ENCODE measurements at regions not wholly inside any gene's neighbourhood (a gene's known extent, or its start where the extent isn't known, plus 50 kb on each side); places are given as distances from the start of the nearest gene placed in this dataset.

DNA sequence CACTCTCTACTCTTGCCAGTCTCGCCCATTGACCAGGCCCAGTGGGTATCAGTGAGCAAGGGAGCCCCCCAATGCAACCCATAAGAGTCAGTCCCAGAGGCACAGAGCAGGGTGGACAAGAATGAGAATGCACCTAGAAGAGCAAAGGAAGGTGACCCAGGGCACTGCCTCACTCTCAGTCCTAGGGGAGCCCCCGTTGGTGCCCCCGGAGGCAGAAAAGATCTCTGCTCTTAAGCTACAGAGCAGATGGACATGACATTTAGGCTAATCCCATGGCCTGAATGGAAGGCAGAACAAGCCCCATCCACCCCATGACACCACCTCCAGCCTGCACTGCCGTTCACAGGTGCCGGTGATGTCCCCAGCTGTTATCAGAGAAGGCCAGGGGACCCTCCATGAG is 50.7 kb upstream of the PLEKHG1 start:
- intact Hi-C loops (cut with micrococcal nuclease; ENCODE audit: unreplicated experiment): no loop called here
- no peaks in the 10 kb centered on the region for H4K20me1 ChIP-seq (ENCODE audit: insufficient read depth, low read length)
- POLR2A ChIA-PET: no interaction called here
- no peak for DNase-seq (ENCODE audit: low spot score)
- H3K9me3 ChIP-seq (ENCODE audit: low read length): no peaks in the 10 kb centered on the region
- ATAC-seq: peak; percentile 49
- H3K4me1 ChIP-seq (ENCODE audit: insufficient read depth, low read length): peaks cover 30% of the 10 kb centered on the region
- in situ Hi-C loops (cut with HindIII; ENCODE audit: extremely low pct_ligation_motif_present, low pct_unique_long_range_greater_than_20kb): no loop called here
- no peak overlapping the region for H3K27ac ChIP-seq (ENCODE audit: extremely low read length, insufficient read depth, low read length)
- no TSS peak for BruUV-seq (replicated peaks)
- WGBS (ENCODE audit: low lambda C conversion rate): 69% methylated on average over 4 of the region's 5 CpGs
- H3K4me2 ChIP-seq (ENCODE audit: low read depth, low read length): no peak overlapping the region
- TF ChIP-seq, protein P1, sequence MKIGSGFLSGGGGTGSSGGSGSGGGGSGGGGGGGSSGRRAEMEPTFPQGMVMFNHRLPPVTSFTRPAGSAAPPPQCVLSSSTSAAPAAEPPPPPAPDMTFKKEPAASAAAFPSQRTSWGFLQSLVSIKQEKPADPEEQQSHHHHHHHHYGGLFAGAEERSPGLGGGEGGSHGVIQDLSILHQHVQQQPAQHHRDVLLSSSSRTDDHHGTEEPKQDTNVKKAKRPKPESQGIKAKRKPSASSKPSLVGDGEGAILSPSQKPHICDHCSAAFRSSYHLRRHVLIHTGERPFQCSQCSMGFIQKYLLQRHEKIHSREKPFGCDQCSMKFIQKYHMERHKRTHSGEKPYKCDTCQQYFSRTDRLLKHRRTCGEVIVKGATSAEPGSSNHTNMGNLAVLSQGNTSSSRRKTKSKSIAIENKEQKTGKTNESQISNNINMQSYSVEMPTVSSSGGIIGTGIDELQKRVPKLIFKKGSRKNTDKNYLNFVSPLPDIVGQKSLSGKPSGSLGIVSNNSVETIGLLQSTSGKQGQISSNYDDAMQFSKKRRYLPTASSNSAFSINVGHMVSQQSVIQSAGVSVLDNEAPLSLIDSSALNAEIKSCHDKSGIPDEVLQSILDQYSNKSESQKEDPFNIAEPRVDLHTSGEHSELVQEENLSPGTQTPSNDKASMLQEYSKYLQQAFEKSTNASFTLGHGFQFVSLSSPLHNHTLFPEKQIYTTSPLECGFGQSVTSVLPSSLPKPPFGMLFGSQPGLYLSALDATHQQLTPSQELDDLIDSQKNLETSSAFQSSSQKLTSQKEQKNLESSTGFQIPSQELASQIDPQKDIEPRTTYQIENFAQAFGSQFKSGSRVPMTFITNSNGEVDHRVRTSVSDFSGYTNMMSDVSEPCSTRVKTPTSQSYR (CRISPR knock-in tag; IDR thresholded peaks at IDR 0.05; ENCODE audit: borderline replicate concordance): no peak
- TF ChIP-seq, protein P2, sequence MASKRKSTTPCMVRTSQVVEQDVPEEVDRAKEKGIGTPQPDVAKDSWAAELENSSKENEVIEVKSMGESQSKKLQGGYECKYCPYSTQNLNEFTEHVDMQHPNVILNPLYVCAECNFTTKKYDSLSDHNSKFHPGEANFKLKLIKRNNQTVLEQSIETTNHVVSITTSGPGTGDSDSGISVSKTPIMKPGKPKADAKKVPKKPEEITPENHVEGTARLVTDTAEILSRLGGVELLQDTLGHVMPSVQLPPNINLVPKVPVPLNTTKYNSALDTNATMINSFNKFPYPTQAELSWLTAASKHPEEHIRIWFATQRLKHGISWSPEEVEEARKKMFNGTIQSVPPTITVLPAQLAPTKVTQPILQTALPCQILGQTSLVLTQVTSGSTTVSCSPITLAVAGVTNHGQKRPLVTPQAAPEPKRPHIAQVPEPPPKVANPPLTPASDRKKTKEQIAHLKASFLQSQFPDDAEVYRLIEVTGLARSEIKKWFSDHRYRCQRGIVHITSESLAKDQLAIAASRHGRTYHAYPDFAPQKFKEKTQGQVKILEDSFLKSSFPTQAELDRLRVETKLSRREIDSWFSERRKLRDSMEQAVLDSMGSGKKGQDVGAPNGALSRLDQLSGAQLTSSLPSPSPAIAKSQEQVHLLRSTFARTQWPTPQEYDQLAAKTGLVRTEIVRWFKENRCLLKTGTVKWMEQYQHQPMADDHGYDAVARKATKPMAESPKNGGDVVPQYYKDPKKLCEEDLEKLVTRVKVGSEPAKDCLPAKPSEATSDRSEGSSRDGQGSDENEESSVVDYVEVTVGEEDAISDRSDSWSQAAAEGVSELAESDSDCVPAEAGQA (IDR thresholded peaks at IDR 0.05; ENCODE audit: low read depth): no peak
- TF ChIP-seq, protein P2 (CRISPR knock-in tag; IDR thresholded peaks at IDR 0.05; ENCODE audit: borderline replicate concordance): no peak
- TF ChIP-seq, protein P3, sequence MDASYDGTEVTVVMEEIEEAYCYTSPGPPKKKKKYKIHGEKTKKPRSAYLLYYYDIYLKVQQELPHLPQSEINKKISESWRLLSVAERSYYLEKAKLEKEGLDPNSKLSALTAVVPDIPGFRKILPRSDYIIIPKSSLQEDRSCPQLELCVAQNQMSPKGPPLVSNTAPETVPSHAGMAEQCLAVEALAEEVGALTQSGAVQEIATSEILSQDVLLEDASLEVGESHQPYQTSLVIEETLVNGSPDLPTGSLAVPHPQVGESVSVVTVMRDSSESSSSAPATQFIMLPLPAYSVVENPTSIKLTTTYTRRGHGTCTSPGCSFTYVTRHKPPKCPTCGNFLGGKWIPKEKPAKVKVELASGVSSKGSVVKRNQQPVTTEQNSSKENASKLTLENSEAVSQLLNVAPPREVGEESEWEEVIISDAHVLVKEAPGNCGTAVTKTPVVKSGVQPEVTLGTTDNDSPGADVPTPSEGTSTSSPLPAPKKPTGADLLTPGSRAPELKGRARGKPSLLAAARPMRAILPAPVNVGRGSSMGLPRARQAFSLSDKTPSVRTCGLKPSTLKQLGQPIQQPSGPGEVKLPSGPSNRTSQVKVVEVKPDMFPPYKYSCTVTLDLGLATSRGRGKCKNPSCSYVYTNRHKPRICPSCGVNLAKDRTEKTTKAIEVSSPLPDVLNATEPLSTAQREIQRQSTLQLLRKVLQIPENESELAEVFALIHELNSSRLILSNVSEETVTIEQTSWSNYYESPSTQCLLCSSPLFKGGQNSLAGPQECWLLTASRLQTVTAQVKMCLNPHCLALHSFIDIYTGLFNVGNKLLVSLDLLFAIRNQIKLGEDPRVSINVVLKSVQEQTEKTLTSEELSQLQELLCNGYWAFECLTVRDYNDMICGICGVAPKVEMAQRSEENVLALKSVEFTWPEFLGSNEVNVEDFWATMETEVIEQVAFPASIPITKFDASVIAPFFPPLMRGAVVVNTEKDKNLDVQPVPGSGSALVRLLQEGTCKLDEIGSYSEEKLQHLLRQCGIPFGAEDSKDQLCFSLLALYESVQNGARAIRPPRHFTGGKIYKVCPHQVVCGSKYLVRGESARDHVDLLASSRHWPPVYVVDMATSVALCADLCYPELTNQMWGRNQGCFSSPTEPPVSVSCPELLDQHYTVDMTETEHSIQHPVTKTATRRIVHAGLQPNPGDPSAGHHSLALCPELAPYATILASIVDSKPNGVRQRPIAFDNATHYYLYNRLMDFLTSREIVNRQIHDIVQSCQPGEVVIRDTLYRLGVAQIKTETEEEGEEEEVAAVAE (CRISPR knock-in tag; IDR thresholded peaks at IDR 0.05; ENCODE audit: borderline replicate concordance): no peak
- TF ChIP-seq ONECUT2 (CRISPR knock-in tag; IDR thresholded peaks at IDR 0.05) (no peak), ZNF207 (IDR thresholded peaks at IDR 0.05; ENCODE audit: borderline replicate concordance) (no peak), MIXL1 (CRISPR knock-in tag; IDR thresholded peaks at IDR 0.05) (no peak), ELF4 (CRISPR knock-in tag; IDR thresholded peaks at IDR 0.05; ENCODE audit: borderline replicate concordance) (no peak), SP5 (CRISPR knock-in tag; IDR thresholded peaks at IDR 0.05; ENCODE audit: borderline replicate concordance, low read depth) (no peak), MXD4 (CRISPR knock-in tag; IDR thresholded peaks at IDR 0.05) (no peak), CBFB (CRISPR knock-in tag; IDR thresholded peaks at IDR 0.05) (no peak), ZNF33A (CRISPR knock-in tag; IDR thresholded peaks at IDR 0.05; ENCODE audit: borderline replicate concordance) (no peak)
- no peak overlapping the region for H2AFZ ChIP-seq (ENCODE audit: low read length)
- no peaks in the 10 kb centered on the region for H3K36me3 ChIP-seq (replicated peaks in 1 of 2; ENCODE audit: control insufficient read depth in 1 of 2, insufficient read depth in 2 of 2, low read length in 2 of 2)
- no peak overlapping the region for H3K9ac ChIP-seq (ENCODE audit: insufficient read depth, low read depth, low read length)
- H3K27me3 ChIP-seq (ENCODE audit: control insufficient read depth in 1 of 2, insufficient read depth in 2 of 2, low read length in 2 of 2): no peaks in the 10 kb centered on the region; a peak in 2 of 5 replicates
- CTCF ChIA-PET (ENCODE audit: low intra/inter-chr PET ratio, low total read pairs): no interaction called here
- H3K79me2 ChIP-seq (ENCODE audit: insufficient read depth, low read length): no peaks in the 10 kb centered on the region
- H3K4me3 ChIP-seq (replicated peaks in 1 of 3; ENCODE audit: insufficient read depth in 1 of 3, low read depth in 2 of 3, low read length in 3 of 3): no peak overlapping the region
- no peak for FAIRE-seq

Measured in HepG2 (cell line).